Fibroblast of the aortic adventitia (primary cell): ENCODE measurements at regions not wholly inside any gene's neighbourhood (a gene's known extent, or its start where the extent isn't known, plus 50 kb on each side); places are given as distances from the start of the nearest gene placed in this dataset.
"Not testable (repeated sequence)": the region's sequence is repeated elsewhere in the genome, so short reads cannot be mapped to it uniquely, and the experiment has no call there.

Source experiments
- DNase-seq: peaks from one replicate; pipeline ENCODE4 v3.0.0-alpha.2; 2010; ENCODE audit warnings: low read depth
- H3K4me3 ChIP-seq: 2 replicates; pipeline ENCODE4 v1.5.1; 2011; ENCODE audit warnings: low read depth, mild to moderate bottlenecking, control low read depth, low read length, moderate library complexity
- CTCF ChIP-seq: IDR thresholded peaks from 2 replicates; pipeline ENCODE4 v1.5.1; 2011; ENCODE audit warnings: mild to moderate bottlenecking, low read length, control low read depth, inconsistent platforms; ENCODE audit not compliant: insufficient read depth

- DNase-seq = no peak
- TF ChIP-seq CTCF = no peak
- H3K4me3 ChIP-seq = no peak overlapping the region
These were observed 1427.5 kb downstream of the ADGRL3 start for GRCh38 chr4:62627671-62628070.

- no peak for TF ChIP-seq CTCF
- DNase-seq = no peak
- H3K4me3 ChIP-seq = no peak overlapping the region
These were observed 1427.0 kb downstream of the ADGRL3 start for GRCh38 chr4:62627141-62627540.

GRCh38 chr4:62622089-62622488 is 1422.0 kb downstream of the ADGRL3 start:
- no peak for TF ChIP-seq CTCF
- no peak overlapping the region for H3K4me3 ChIP-seq
- no peak for DNase-seq

GRCh38 chr4:62619971-62620370 is 1419.8 kb downstream of the ADGRL3 start:
- TF ChIP-seq CTCF = no peak
- DNase-seq = no peak
- no peak overlapping the region for H3K4me3 ChIP-seq

- no peak for TF ChIP-seq CTCF
- no peak overlapping the region for H3K4me3 ChIP-seq
- no peak for DNase-seq
These were observed 1417.9 kb downstream of the ADGRL3 start for GRCh38 chr4:62618042-62618441.

- TF ChIP-seq CTCF = no peak
- H3K4me3 ChIP-seq = no peak overlapping the region
- no peak for DNase-seq
These were observed 1401.6 kb downstream of the ADGRL3 start for GRCh38 chr4:62601737-62602136.

- not testable (repeated sequence) for H3K4me3 ChIP-seq, DNase-seq
These were observed 1395.1 kb downstream of the ADGRL3 start for GRCh38 chr4:62595265-62595664.

- DNase-seq = no peak
- TF ChIP-seq CTCF = no peak
- H3K4me3 ChIP-seq = no peak overlapping the region
These were observed 1391.6 kb downstream of the ADGRL3 start for GRCh38 chr4:62591756-62592155.
